Caco-2 (cell line): ENCODE measurements at regions not wholly inside any gene's neighbourhood (a gene's known extent, or its start where the extent isn't known, plus 50 kb on each side); places are given as distances from the start of the nearest gene placed in this dataset.

Experiments used
- BruUV-seq: library from RNA; stranded (reverse); fragments of 400-500 nt; replicated peaks from 2 replicates; lab custom pipeline; 2021; lab: Mats Ljungman, UMichigan
- CTCF ChIA-PET: fragments of 300-600 bp; sonication (Branson Sonifier 250); formaldehyde crosslinking; loops from one replicate; lab custom pipeline; 2022; ENCODE audit warnings: antibody characterized with exemption; lab: Charles Lee
- POLR2A ChIA-PET: fragments of 300-600 bp; sonication (Branson Sonifier 250); formaldehyde crosslinking; loops from one replicate; lab custom pipeline; 2022; ENCODE audit warnings: antibody characterized with exemption; lab: Charles Lee
- DNase-seq, 2 experiments: peaks; one replicate each; pipeline versions ENCODE4 v3.0.0 to v3.0.0-alpha.2; 2020 to 2022
- H3K27me3 ChIP-seq: replicated peaks from 2 replicates; pipeline ENCODE4 v1.6.0; 2011; ENCODE audit warnings: low read length; ENCODE audit not compliant: control insufficient read depth, insufficient read depth
- H3K36me3 ChIP-seq: 2 replicates; pipeline ENCODE4 v1.5.1; 2011; ENCODE audit warnings: low read length; ENCODE audit not compliant: control insufficient read depth, insufficient read depth
- H3K4me1 ChIP-seq: fragments of 250-450 bp; sonication (Bioruptor Pico); 2 replicates; pipeline ENCODE4 v1.5.1; 2020; ENCODE audit warnings: mild to moderate bottlenecking
- H3K4me3 ChIP-seq: 2 replicates; pipeline ENCODE4 v1.5.1; 2011; ENCODE audit warnings: low read depth, mild to moderate bottlenecking, control low read depth, low read length
- H3K9me3 ChIP-seq: fragments of 250-450 bp; sonication (Bioruptor Pico); 2 replicates; pipeline ENCODE4 v1.5.1; 2020; ENCODE audit warnings: mild to moderate bottlenecking, moderate library complexity
- H3K27ac Mint-ChIP-seq: one replicate; pipeline ENCODE4 v1.8.0; 2022; ENCODE audit warnings: mixed read lengths; ENCODE audit not compliant: unreplicated experiment
- H3K27me3 Mint-ChIP-seq: one replicate; pipeline ENCODE4 v1.8.0; 2022; ENCODE audit warnings: mixed read lengths; ENCODE audit not compliant: insufficient read depth, unreplicated experiment
- H3K36me3 Mint-ChIP-seq: one replicate; pipeline ENCODE4 v1.8.0; 2022; ENCODE audit warnings: mild to moderate bottlenecking, mixed read lengths; ENCODE audit not compliant: insufficient read depth, unreplicated experiment
- H3K4me1 Mint-ChIP-seq: one replicate; pipeline ENCODE4 v1.8.0; 2022; ENCODE audit warnings: low read depth, mixed read lengths; ENCODE audit not compliant: unreplicated experiment
- H3K4me3 Mint-ChIP-seq: one replicate; pipeline ENCODE4 v1.8.0; 2022; ENCODE audit warnings: mild to moderate bottlenecking, moderate library complexity, mixed read lengths; ENCODE audit not compliant: unreplicated experiment
- H3K9me3 Mint-ChIP-seq: one replicate; pipeline ENCODE4 v1.8.0; 2022; ENCODE audit warnings: mixed read lengths; ENCODE audit not compliant: unreplicated experiment
- intact Hi-C: fragments of 100-400 bp; cut with micrococcal nuclease; formaldehyde crosslinking; loops from one replicate; pipeline ENCODE4 v1.10.0; 2022; ENCODE audit not compliant: unreplicated experiment
- TF ChIP-seq, protein P1 (sequence below), 2 experiments: fragments of 200-600 bp in 1 of 2; IDR thresholded peaks; 1 replicate in 1 of 2; 2 replicates in 1 of 2; pipeline versions ENCODE4 v1.5.1 to v1.8.0; 2011 to 2022; ENCODE audit warnings: antibody characterized with exemption in 1 of 2, control low read depth in 1 of 2, inconsistent platforms in 1 of 2, low read depth in 1 of 2, low read length in 1 of 2, mild to moderate bottlenecking in 1 of 2, moderate library complexity in 1 of 2; ENCODE audit not compliant: insufficient read depth in 1 of 2, severe bottlenecking in 1 of 2, unreplicated experiment in 1 of 2

DNA sequence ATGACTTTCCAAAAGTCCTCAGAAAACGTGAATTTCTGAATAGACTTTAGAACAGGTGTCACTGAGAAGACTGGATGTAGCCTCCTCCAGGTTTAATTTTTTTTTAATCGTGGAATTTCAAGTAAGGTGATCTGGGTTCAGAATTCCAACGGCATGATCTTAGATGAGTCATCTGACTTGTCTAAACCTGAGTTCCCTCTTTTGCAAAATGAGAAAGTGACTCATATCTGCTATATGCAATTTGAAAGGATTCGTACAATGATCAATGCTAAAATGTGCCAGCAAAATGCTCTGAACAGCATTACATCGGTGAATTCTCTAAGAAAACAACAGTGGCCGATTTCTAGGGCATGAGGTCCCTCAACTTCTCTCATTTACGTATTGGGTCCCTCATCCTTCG lies 69.1 kb upstream of the ZNF516 start:
- CTCF ChIA-PET, result no interaction called here
- BruUV-seq, result no TSS peak
- Histone ChIP-seq H3K27me3 (no peaks in the 10 kb centered on the region), H3K4me3 (no peak overlapping the region), H3K36me3 (no peaks in the 10 kb centered on the region), H3K4me1 (peaks cover 6% of the 10 kb centered on the region; the same call in 1 of the 2 replicates), H3K9me3 (no peaks in the 10 kb centered on the region)
- Mint-ChIP-seq H3K36me3 (no peaks in the 10 kb centered on the region), H3K9me3 (no peaks in the 10 kb centered on the region), H3K4me1 (peaks cover 7% of the 10 kb centered on the region), H3K27ac (no peak overlapping the region), H3K27me3 (no peaks in the 10 kb centered on the region), H3K4me3 (no peak overlapping the region)
- TF ChIP-seq, protein P1, sequence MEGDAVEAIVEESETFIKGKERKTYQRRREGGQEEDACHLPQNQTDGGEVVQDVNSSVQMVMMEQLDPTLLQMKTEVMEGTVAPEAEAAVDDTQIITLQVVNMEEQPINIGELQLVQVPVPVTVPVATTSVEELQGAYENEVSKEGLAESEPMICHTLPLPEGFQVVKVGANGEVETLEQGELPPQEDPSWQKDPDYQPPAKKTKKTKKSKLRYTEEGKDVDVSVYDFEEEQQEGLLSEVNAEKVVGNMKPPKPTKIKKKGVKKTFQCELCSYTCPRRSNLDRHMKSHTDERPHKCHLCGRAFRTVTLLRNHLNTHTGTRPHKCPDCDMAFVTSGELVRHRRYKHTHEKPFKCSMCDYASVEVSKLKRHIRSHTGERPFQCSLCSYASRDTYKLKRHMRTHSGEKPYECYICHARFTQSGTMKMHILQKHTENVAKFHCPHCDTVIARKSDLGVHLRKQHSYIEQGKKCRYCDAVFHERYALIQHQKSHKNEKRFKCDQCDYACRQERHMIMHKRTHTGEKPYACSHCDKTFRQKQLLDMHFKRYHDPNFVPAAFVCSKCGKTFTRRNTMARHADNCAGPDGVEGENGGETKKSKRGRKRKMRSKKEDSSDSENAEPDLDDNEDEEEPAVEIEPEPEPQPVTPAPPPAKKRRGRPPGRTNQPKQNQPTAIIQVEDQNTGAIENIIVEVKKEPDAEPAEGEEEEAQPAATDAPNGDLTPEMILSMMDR (IDR thresholded peaks at IDR 0.05; ENCODE audit: insufficient read depth in 1 of 2, low read depth in 1 of 2, low read length in 1 of 2, severe bottlenecking in 1 of 2, unreplicated experiment in 1 of 2), result no peak
- DNase-seq, result no peak
- intact Hi-C loops, result loop anchor here (2.0 kb wide), 1 partner anchor 69 kb away; the partner anchor contains the start of gene ZNF516
- POLR2A ChIA-PET, result no interaction called here

DNA sequence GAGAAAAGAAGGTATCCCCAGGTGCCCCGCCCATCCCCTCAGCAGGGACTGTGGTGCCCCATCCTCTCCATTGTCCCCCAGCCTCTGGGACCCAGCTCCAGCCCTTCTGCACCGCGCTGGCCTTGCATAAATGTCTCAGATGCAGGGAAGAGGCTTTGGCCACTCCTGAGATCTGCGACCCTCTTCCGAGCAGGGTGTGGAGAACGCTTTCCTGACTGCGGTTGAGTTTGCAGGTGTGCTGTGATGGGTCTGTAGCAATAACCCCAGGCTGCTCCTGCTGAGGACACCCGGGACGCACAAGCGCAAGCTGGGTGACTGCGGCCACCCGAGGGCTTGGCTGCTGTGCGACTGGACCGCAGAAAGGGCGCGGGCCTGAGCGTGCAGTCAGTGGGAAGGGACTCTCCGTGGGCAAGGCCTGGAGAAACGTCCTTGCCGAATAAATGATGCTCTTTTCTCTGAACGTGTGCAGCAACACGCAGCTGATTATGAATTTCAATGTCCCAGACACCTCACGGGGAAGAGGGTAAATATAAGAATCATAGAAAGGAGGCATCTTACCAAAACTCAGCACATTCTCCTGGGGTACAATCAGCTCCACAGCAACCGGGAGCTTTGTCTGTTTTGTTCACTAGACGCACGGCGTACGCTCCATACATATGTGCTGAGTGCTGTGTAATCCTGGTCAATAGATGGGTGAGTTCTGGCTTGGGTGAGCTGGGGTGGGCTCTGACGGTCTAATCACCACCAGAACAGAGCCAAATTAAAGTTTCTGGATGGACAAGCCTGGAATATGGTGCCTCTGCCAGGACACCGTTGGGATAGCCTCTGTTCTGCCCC lies 67.5 kb upstream of the ZNF516 start:
- POLR2A ChIA-PET, result no interaction called here
- no peaks in the 10 kb centered on the region for H3K27me3 Mint-ChIP-seq
- H3K36me3 Mint-ChIP-seq, result no peaks in the 10 kb centered on the region
- H3K4me1 ChIP-seq, result peaks cover 6% of the 10 kb centered on the region; the same call in 1 of the 2 replicates
- no peak overlapping the region for H3K4me3 ChIP-seq
- peaks cover 7% of the 10 kb centered on the region for H3K4me1 Mint-ChIP-seq
- TF ChIP-seq, protein P1 (IDR thresholded peaks at IDR 0.05; ENCODE audit: insufficient read depth in 1 of 2, low read depth in 1 of 2, low read length in 1 of 2, severe bottlenecking in 1 of 2, unreplicated experiment in 1 of 2), result no peak
- no peaks in the 10 kb centered on the region for H3K36me3 ChIP-seq
- no peaks in the 10 kb centered on the region for H3K9me3 ChIP-seq
- intact Hi-C loops, result no loop called here
- no peak overlapping the region for H3K4me3 Mint-ChIP-seq
- no peak overlapping the region for H3K27ac Mint-ChIP-seq
- BruUV-seq, result no TSS peak
- H3K27me3 ChIP-seq, result no peaks in the 10 kb centered on the region
- CTCF ChIA-PET, result no interaction called here
- no peaks in the 10 kb centered on the region for H3K9me3 Mint-ChIP-seq
- DNase-seq, result no peak

DNA sequence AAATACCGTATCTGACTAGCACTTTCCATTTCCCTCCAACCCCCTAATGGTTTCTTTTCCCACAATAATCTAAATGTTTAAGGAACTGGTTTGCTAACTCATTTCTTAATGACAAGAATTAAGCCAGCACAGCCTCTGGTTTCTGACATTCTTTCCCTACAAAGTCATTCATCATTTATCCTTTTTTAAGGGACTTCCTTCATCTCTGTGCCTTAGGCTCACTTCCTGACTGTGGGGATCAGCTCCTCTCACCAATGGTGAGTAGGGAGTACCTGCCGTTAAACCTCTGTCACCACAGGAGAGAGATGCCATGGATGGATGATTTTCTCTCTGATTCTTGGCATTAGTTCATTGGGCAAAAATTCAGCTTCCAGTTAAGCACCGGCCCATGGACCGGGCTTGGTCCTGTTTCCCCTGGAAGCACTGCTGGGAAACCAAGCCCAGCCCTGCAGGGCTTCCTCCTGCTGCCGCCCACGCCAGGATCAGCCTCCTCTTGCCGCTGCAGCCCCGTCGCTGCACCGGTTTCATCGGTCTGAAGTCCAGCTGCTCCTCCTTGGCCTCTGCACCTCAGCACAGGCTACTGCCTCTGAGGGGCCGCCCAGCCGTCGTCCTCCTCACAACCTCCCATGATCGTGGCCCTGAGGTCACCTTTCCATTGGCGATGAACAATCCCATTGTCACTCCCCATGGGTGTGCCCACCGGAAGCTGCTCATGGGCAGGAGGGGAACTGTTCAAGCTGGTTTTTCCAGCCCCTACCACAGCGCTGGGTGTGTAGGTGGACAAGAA lies 64.0 kb upstream of the ZNF516 start:
- POLR2A ChIA-PET, result no interaction called here

More for the DNA sequence above, 64.0 kb upstream of the ZNF516 start:
- Histone ChIP-seq H3K36me3 (no peaks in the 10 kb centered on the region), H3K4me1 (no peaks in the 10 kb centered on the region), H3K27me3 (no peaks in the 10 kb centered on the region), H3K4me3 (no peak overlapping the region), H3K9me3 (no peaks in the 10 kb centered on the region)
- peak in 1 of 2 experiments; percentile 29 for DNase-seq
- TF ChIP-seq, protein P1 (IDR thresholded peaks at IDR 0.05; ENCODE audit: insufficient read depth in 1 of 2, low read depth in 1 of 2, low read length in 1 of 2, severe bottlenecking in 1 of 2, unreplicated experiment in 1 of 2), result no peak
- BruUV-seq, result no TSS peak
- H3K4me3 Mint-ChIP-seq, result peak overlapping the region; percentile 40
- CTCF ChIA-PET, result no interaction called here
- peaks cover 7% of the 10 kb centered on the region for H3K4me1 Mint-ChIP-seq
- intact Hi-C loops, result no loop called here
- no peaks in the 10 kb centered on the region for H3K36me3 Mint-ChIP-seq
- no peaks in the 10 kb centered on the region for H3K27me3 Mint-ChIP-seq
- H3K9me3 Mint-ChIP-seq, result no peaks in the 10 kb centered on the region
- no peak overlapping the region for H3K27ac Mint-ChIP-seq
